22Rv1 (cell line): ENCODE measurements at regions not wholly inside any gene's neighbourhood (a gene's known extent, or its start where the extent isn't known, plus 50 kb on each side); places are given as distances from the start of the nearest gene placed in this dataset.

Experiments
- H3K27ac ChIP-seq: fragments of 450-650 bp; 2 replicates; pipeline ENCODE4 v1.5.1; 2017
- ZFX ChIP-seq: fragments of 450-650 bp; IDR thresholded peaks from 2 replicates; pipeline ENCODE4 v1.6.1; 2017; ENCODE audit warnings: antibody characterized with exemption, borderline replicate concordance
- TF ChIP-seq, protein P1 (sequence below): fragments of 450-650 bp; IDR thresholded peaks from 2 replicates; pipeline ENCODE4 v1.5.1; 2017; ENCODE audit warnings: mild to moderate bottlenecking

- TF ChIP-seq, protein P1, sequence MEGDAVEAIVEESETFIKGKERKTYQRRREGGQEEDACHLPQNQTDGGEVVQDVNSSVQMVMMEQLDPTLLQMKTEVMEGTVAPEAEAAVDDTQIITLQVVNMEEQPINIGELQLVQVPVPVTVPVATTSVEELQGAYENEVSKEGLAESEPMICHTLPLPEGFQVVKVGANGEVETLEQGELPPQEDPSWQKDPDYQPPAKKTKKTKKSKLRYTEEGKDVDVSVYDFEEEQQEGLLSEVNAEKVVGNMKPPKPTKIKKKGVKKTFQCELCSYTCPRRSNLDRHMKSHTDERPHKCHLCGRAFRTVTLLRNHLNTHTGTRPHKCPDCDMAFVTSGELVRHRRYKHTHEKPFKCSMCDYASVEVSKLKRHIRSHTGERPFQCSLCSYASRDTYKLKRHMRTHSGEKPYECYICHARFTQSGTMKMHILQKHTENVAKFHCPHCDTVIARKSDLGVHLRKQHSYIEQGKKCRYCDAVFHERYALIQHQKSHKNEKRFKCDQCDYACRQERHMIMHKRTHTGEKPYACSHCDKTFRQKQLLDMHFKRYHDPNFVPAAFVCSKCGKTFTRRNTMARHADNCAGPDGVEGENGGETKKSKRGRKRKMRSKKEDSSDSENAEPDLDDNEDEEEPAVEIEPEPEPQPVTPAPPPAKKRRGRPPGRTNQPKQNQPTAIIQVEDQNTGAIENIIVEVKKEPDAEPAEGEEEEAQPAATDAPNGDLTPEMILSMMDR = no peak
- no peak for TF ChIP-seq ZFX
- no peak overlapping the region for H3K27ac ChIP-seq
Observed at GRCh38 chr10:43773736-43774135, 125.1 kb upstream of the ZNF32 start.

- H3K27ac ChIP-seq = no peak overlapping the region
- no peak for TF ChIP-seq ZFX
- TF ChIP-seq, protein P1 = no peak
Observed at GRCh38 chr10:43772171-43772570, 123.5 kb upstream of the ZNF32 start.

GRCh38 chr10:43771675-43772074 is 123.0 kb upstream of the ZNF32 start:
- no peak overlapping the region for H3K27ac ChIP-seq
- TF ChIP-seq, protein P1 = no peak
- TF ChIP-seq ZFX = no peak

- TF ChIP-seq ZFX = no peak
- TF ChIP-seq, protein P1 = no peak
- no peak overlapping the region for H3K27ac ChIP-seq
Observed at GRCh38 chr10:43765516-43765915, 116.8 kb upstream of the ZNF32 start.

DNA sequence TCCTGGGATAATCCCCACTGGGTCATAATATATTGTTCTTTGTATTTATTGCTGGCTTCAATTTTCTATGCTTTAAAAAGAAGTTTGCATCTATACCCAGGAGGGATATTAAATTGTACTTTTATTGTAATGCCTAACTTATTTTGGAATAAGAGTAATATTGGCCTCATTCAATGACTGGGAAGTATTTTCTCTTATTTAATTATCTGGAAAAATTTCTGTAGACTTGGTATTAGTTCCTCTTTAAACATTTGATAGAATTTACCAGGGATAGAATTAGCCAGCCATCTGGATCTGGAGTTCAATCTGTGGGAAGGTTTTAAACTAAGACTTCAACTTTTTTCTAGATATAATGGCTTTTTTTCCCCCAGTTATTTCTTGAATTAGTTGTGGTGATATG is 115.2 kb upstream of the ZNF32 start:
- H3K27ac ChIP-seq = no peak overlapping the region
- TF ChIP-seq, protein P1 = no peak
- no peak for TF ChIP-seq ZFX

- H3K27ac ChIP-seq = no peak overlapping the region
- TF ChIP-seq ZFX = no peak
- TF ChIP-seq, protein P1 = no peak
Observed at GRCh38 chr10:43760514-43760913, 111.8 kb upstream of the ZNF32 start.

DNA sequence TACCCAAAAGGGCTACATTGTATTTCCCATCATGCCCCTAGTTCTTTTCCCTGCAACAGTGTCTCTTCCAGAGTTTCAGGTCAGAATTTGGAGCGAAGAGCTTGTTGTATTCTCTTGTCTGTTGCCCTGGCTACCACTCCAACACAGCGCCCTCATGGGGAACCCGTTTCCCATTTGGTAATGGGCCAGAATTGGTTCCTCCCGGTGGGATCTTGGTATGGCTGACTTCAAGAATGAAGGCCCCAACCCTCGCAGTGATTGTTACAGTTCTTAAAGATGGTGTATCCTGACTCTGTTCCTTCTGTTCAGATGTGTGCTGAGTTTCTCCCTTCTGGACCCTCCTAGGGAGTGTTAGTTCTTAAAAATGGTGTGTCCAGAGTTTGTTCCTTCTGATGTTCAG is 110.5 kb upstream of the ZNF32 start:
- no peak for TF ChIP-seq ZFX
- no peak overlapping the region for H3K27ac ChIP-seq

DNA sequence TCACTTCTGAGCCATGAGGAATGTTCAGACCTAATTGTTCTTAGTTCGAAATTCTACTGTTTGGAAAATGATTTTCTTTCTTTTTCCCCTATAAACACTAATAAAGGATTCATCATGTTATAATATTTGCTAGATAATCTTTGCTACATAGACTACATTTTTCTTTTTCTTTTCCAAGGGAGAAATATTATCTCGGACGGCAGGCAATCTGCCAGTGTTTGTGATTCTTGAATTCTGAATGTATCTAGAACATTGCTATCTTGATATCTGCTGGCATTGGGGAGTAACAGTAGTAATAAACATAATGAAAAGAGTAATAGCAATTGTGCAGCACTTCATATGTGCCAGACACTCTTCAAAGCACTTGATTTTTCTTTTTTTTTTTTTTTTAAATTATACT is 107.7 kb upstream of the ZNF32 start:
- TF ChIP-seq, protein P1 = no peak
- no peak for TF ChIP-seq ZFX

More for the DNA sequence above, 107.7 kb upstream of the ZNF32 start:
- no peak overlapping the region for H3K27ac ChIP-seq
